ENCODE measurements at regions not wholly inside any gene's neighbourhood (a gene's known extent, or its start where the extent isn't known, plus 50 kb on each side); places are given as distances from the start of the nearest gene placed in this dataset.

DNA sequence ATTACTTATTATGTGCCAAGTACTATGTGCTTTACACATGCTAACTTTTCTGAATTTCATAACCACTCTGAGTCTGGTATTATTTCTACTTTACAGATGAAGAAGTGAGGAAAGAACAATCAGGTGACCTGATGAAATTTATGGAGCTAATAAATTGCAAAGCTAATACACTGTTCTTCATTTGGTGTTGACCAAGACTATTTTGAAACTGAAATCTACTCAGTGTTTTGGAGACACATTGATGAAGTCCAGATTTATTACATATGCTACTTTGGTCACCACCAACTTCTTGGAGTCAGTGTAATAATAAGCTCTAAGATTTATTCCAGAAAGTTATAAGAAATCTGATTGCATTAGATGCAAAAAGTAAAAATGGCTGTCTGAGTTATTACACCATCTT is 637.9 kb downstream of the FAT4 start:
- Histone ChIP-seq H3K4me3 (ENCODE audit: low read depth in 1 of 3, low read length in 3 of 3) (no peak overlapping the region), H3K27me3 (ENCODE audit: control insufficient read depth in 4 of 4, insufficient read depth in 4 of 4, low read length in 3 of 4) (no peaks in the 10 kb centered on the region), H3K27ac (ENCODE audit: low read depth in 1 of 2, low read length in 2 of 2) (no peak overlapping the region), H3K9me3 (ENCODE audit: control insufficient read depth in 4 of 4, low read length in 3 of 4) (no peaks in the 10 kb centered on the region), H3K4me1 (ENCODE audit: control insufficient read depth in 4 of 4, insufficient read depth in 4 of 4, low read length in 3 of 4) (no peaks in the 10 kb centered on the region), H3K9ac (ENCODE audit: low read depth in 1 of 2, low read length in 2 of 2) (no peak overlapping the region), H3K36me3 (ENCODE audit: control insufficient read depth in 4 of 4, insufficient read depth in 3 of 4, low read depth in 1 of 4, low read length in 3 of 4) (no peaks in the 10 kb centered on the region)
- no peak for DNase-seq (ENCODE audit: low spot score)
- TF ChIP-seq, protein P1, sequence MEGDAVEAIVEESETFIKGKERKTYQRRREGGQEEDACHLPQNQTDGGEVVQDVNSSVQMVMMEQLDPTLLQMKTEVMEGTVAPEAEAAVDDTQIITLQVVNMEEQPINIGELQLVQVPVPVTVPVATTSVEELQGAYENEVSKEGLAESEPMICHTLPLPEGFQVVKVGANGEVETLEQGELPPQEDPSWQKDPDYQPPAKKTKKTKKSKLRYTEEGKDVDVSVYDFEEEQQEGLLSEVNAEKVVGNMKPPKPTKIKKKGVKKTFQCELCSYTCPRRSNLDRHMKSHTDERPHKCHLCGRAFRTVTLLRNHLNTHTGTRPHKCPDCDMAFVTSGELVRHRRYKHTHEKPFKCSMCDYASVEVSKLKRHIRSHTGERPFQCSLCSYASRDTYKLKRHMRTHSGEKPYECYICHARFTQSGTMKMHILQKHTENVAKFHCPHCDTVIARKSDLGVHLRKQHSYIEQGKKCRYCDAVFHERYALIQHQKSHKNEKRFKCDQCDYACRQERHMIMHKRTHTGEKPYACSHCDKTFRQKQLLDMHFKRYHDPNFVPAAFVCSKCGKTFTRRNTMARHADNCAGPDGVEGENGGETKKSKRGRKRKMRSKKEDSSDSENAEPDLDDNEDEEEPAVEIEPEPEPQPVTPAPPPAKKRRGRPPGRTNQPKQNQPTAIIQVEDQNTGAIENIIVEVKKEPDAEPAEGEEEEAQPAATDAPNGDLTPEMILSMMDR (IDR thresholded peaks at IDR 0.05; ENCODE audit: low read depth, low read length, missing input control) = no peak
- TF ChIP-seq TAF1 (conservative IDR thresholded peaks at IDR 0.05) = no peak
- TF ChIP-seq, protein P2, sequence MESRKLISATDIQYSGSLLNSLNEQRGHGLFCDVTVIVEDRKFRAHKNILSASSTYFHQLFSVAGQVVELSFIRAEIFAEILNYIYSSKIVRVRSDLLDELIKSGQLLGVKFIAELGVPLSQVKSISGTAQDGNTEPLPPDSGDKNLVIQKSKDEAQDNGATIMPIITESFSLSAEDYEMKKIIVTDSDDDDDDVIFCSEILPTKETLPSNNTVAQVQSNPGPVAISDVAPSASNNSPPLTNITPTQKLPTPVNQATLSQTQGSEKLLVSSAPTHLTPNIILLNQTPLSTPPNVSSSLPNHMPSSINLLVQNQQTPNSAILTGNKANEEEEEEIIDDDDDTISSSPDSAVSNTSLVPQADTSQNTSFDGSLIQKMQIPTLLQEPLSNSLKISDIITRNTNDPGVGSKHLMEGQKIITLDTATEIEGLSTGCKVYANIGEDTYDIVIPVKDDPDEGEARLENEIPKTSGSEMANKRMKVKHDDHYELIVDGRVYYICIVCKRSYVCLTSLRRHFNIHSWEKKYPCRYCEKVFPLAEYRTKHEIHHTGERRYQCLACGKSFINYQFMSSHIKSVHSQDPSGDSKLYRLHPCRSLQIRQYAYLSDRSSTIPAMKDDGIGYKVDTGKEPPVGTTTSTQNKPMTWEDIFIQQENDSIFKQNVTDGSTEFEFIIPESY (IDR thresholded peaks at IDR 0.05) = no peak
- no peak for TF ChIP-seq GABPA (IDR thresholded peaks at IDR 0.05 in 1 of 2, conservative IDR thresholded peaks at IDR 0.05 in 1 of 2)
- no peak for TF ChIP-seq HNF4G (IDR thresholded peaks at IDR 0.05)
- TF ChIP-seq, protein P3, sequence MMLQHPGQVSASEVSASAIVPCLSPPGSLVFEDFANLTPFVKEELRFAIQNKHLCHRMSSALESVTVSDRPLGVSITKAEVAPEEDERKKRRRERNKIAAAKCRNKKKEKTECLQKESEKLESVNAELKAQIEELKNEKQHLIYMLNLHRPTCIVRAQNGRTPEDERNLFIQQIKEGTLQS (IDR thresholded peaks at IDR 0.05) = no peak

DNA sequence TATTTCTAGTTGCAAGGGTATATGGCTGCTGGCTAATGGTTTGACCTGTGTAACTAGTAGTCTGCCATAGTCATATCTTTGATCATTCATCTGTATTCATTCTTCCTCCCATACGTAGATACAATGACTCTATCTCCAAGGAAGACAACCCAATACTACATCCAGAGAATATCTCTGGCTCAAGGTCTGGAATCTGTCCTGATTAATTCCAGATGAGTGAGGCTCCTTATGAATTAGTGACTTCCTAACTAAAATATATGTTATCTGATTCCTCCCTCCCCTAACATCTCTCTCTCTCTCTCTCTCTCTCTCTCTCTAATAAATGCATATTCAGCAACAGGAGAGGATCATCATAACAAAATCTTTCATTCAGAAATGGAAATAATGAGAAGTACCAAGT is 641.5 kb downstream of the FAT4 start:
- DNase-seq (ENCODE audit: low spot score) = no peak
- Histone ChIP-seq H3K27ac (ENCODE audit: low read depth in 1 of 2, low read length in 2 of 2) (no peak overlapping the region), H3K36me3 (ENCODE audit: control insufficient read depth in 4 of 4, insufficient read depth in 3 of 4, low read depth in 1 of 4, low read length in 3 of 4) (no peaks in the 10 kb centered on the region), H3K9me3 (ENCODE audit: control insufficient read depth in 4 of 4, low read length in 3 of 4) (no peaks in the 10 kb centered on the region), H3K9ac (ENCODE audit: low read depth in 1 of 2, low read length in 2 of 2) (no peak overlapping the region), H3K4me1 (ENCODE audit: control insufficient read depth in 4 of 4, insufficient read depth in 4 of 4, low read length in 3 of 4) (no peaks in the 10 kb centered on the region), H3K27me3 (ENCODE audit: control insufficient read depth in 4 of 4, insufficient read depth in 4 of 4, low read length in 3 of 4) (no peaks in the 10 kb centered on the region), H3K4me3 (ENCODE audit: low read depth in 1 of 3, low read length in 3 of 3) (no peak overlapping the region)
- TF ChIP-seq SP1 (IDR thresholded peaks at IDR 0.05) (no peak), EGR1 (IDR thresholded peaks at IDR 0.05; ENCODE audit: low read depth in 2 of 2) (no peak), RXRA (IDR thresholded peaks at IDR 0.05) (no peak)
- TF ChIP-seq, protein P2 (IDR thresholded peaks at IDR 0.05) = no peak
- TF ChIP-seq, protein P1 (IDR thresholded peaks at IDR 0.05; ENCODE audit: low read depth, low read length, missing input control) = no peak
- 73% methylated on average over 1 of the region's 1 CpG for WGBS
